ENCODE measurements at regions not wholly inside any gene's neighbourhood (a gene's known extent, or its start where the extent isn't known, plus 50 kb on each side); places are given as distances from the start of the nearest gene placed in this dataset.

GRCh38 chr9:102124465-102124864 is 386.0 kb upstream of the GRIN3A start:
- Histone ChIP-seq H3K36me3 (no peaks in the 10 kb centered on the region), H3K9me3 (peaks cover 9% of the 10 kb centered on the region; the same call in 1 of the 2 replicates), H3K4me2 (no peak overlapping the region), H3K9ac (no peak overlapping the region), H4K20me1 (no peaks in the 10 kb centered on the region), H3K27ac (no peak overlapping the region), H3K27me3 (no peaks in the 10 kb centered on the region), H3K4me3 (no peak overlapping the region), H3K4me1 (no peaks in the 10 kb centered on the region)
- no peak for TF ChIP-seq Cebpa-rat (IDR thresholded peaks at IDR 0.05)

DNA sequence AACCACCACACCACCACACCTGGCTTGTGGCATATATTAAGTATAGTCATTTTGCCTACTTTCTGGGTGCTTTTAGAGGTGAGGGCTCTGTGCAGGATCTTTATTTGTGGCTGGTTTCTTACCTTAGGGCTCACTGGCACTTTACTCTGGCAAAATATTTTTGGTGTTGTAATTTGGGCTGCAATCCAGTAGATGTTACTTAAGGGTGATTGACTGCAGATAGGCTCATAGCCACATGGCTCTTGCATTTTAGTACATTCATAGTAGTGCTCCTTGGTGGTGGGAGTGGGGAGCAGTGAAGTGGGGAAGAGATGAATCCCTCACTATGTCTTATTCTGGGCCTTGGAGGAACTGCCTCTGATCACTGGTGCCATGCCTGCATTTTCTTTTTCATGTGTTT is 376.1 kb upstream of the GRIN3A start:
- Histone ChIP-seq H3K27me3 (no peaks in the 10 kb centered on the region), H3K4me3 (no peak overlapping the region), H3K36me3 (no peaks in the 10 kb centered on the region), H3K9ac (no peak overlapping the region), H3K27ac (no peak overlapping the region), H3K4me2 (no peak overlapping the region), H3K4me1 (no peaks in the 10 kb centered on the region), H3K9me3 (no peaks in the 10 kb centered on the region), H4K20me1 (no peaks in the 10 kb centered on the region)
- TF ChIP-seq Cebpa-rat (IDR thresholded peaks at IDR 0.05): no peak

- no peaks in the 10 kb centered on the region for H3K4me1 ChIP-seq
- H3K27ac ChIP-seq: no peak overlapping the region
- H3K9me3 ChIP-seq: no peaks in the 10 kb centered on the region
- no peak overlapping the region for H3K4me2 ChIP-seq
- no peaks in the 10 kb centered on the region for H3K27me3 ChIP-seq
- H3K9ac ChIP-seq: no peak overlapping the region
- no peak overlapping the region for H3K4me3 ChIP-seq
- no peaks in the 10 kb centered on the region for H4K20me1 ChIP-seq
- TF ChIP-seq Cebpa-rat (IDR thresholded peaks at IDR 0.05): no peak
- H3K36me3 ChIP-seq: no peaks in the 10 kb centered on the region
Measured at GRCh38 chr9:102113191-102113590, 374.7 kb upstream of the GRIN3A start.

DNA sequence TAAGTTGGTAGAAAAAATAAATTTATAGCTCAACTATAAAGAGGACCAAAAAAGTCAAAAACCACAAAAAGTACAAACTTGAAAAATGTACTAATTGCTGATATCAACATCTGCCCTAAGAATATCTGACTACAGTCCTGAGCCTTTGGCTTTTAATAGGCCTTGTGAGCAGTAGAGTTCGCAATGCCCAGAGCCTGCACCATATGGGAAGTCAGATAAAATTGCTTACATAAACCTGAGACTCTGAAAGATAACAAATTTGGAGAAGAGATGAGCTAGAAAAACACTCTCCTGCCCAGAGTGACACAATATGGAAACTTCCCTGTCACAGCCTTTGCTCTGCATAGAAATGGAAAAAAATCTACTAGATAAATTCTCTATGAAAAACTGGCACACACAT is 368.0 kb upstream of the GRIN3A start:
- Histone ChIP-seq H3K36me3 (no peaks in the 10 kb centered on the region), H3K4me2 (no peak overlapping the region), H3K4me1 (no peaks in the 10 kb centered on the region), H3K9ac (no peak overlapping the region), H3K4me3 (no peak overlapping the region), H3K9me3 (no peaks in the 10 kb centered on the region), H3K27ac (no peak overlapping the region), H4K20me1 (no peaks in the 10 kb centered on the region), H3K27me3 (no peaks in the 10 kb centered on the region)
- TF ChIP-seq Cebpa-rat (IDR thresholded peaks at IDR 0.05): no peak

DNA sequence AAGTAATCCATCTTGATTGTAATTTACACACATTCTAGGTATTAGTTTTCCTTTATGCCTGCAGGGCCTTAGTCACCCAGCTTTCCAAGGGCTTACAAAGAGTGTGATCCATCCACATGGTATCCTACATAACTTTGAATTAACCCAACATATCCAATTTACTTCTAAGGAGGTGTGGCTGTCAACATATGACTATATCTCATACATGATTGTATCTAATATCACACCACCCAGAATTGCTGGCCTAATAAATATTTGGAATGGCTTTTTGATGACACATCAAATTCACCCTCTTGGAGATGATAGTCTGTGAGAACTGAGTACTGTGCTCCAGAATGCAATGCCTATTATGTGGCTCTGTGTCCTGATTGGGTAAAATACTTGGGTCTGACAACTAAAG is 363.3 kb upstream of the GRIN3A start:
- Histone ChIP-seq H3K36me3 (no peaks in the 10 kb centered on the region), H3K4me3 (no peak overlapping the region), H3K9me3 (no peaks in the 10 kb centered on the region), H3K4me2 (no peak overlapping the region), H3K27me3 (no peaks in the 10 kb centered on the region), H3K4me1 (no peaks in the 10 kb centered on the region), H3K9ac (no peak overlapping the region), H4K20me1 (no peaks in the 10 kb centered on the region), H3K27ac (no peak overlapping the region)
- no peak for TF ChIP-seq Cebpa-rat (IDR thresholded peaks at IDR 0.05)

DNA sequence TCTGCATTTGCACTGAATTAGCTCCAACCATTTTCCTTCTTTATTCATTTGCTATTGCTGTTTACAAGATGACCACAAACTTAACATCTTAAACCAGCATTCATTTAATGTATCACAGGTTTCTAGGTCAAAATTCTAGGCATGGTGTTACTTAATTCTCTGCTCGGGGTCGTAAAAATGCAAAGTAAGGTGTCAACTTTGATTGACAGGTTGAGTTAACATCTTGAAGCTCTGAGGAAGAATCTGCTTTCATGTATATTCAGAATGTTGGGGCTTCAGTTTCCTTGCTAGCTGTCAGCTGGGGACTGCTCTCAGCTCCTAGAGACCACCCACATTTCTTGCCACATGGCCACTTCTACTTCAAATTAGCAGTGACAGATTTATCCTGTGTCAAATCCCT is 348.7 kb upstream of the GRIN3A start:
- Histone ChIP-seq H3K9me3 (no peaks in the 10 kb centered on the region), H3K4me2 (no peak overlapping the region)

DNA sequence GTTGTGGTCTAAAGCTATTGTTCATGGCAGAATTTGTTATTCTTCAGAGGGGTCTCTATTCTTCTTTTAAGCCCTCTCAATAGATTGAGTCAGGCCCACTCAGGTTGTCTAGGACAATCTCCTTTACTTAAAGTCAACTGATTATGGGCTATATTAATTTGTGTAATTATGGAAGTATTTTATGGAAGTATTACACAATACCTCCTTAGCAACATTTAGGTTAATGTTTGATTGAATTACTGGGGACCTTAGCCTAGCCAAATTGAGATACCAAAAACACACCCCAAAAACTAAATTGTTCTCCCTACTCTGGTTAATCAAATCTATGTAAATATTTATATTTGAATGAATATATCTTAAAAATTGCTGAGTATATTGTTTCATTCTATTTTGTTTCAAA is 347.1 kb upstream of the GRIN3A start:
- no peak for TF ChIP-seq Cebpa-rat (IDR thresholded peaks at IDR 0.05)
- Histone ChIP-seq H3K36me3 (no peaks in the 10 kb centered on the region), H3K9ac (no peak overlapping the region), H3K9me3 (no peaks in the 10 kb centered on the region), H3K4me1 (no peaks in the 10 kb centered on the region), H3K27me3 (no peaks in the 10 kb centered on the region), H3K27ac (no peak overlapping the region), H3K4me3 (no peak overlapping the region), H4K20me1 (no peaks in the 10 kb centered on the region), H3K4me2 (no peak overlapping the region)

More for the DNA sequence above, 348.7 kb upstream of the GRIN3A start:
- Histone ChIP-seq H3K36me3 (no peaks in the 10 kb centered on the region), H4K20me1 (no peaks in the 10 kb centered on the region), H3K27me3 (no peaks in the 10 kb centered on the region), H3K27ac (no peak overlapping the region), H3K4me3 (no peak overlapping the region), H3K9ac (no peak overlapping the region), H3K4me1 (no peaks in the 10 kb centered on the region)
- TF ChIP-seq Cebpa-rat (IDR thresholded peaks at IDR 0.05): no peak

DNA sequence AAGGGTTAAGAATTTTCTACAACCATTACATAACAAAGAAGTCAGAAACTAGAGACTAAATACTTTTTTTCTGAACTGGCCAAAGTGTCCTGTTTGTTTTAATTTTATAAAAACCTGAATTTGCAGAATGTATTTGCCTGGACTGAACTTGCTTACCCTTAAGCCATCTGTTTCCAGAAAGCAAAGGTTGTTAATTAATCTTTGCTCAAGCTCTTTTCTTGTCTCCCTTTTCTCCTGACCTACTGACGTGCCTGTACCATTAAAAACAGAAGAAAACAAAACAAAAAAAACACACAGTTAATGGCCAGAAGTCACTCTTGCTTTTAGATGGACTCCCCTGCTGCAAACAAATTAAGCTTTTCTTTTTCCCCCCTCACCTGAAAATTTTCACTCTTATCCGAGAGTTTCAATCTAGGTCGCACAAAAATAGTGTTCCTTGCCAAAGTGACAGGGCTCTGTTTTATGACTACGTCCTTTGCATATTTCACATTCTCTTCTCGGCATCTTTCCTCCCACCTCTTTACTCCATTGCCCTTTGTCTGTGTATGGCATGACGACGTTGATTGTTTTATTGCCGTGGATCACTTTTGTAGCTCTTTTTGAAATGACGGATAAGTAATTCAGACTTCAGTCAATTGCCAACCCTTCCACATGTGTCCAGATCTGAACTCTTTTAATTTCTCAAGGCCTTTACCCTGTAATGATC is 333.8 kb upstream of the GRIN3A start:
- H3K4me3 ChIP-seq: no peak overlapping the region
- H3K9me3 ChIP-seq: no peaks in the 10 kb centered on the region
- H3K36me3 ChIP-seq: no peaks in the 10 kb centered on the region
- H4K20me1 ChIP-seq: no peaks in the 10 kb centered on the region
- no peak for TF ChIP-seq Cebpa-rat (IDR thresholded peaks at IDR 0.05)
- no peak overlapping the region for H3K4me2 ChIP-seq
- H3K4me1 ChIP-seq: no peaks in the 10 kb centered on the region
- no peak overlapping the region for H3K9ac ChIP-seq
- H3K27ac ChIP-seq: no peak overlapping the region
- no peaks in the 10 kb centered on the region for H3K27me3 ChIP-seq

DNA sequence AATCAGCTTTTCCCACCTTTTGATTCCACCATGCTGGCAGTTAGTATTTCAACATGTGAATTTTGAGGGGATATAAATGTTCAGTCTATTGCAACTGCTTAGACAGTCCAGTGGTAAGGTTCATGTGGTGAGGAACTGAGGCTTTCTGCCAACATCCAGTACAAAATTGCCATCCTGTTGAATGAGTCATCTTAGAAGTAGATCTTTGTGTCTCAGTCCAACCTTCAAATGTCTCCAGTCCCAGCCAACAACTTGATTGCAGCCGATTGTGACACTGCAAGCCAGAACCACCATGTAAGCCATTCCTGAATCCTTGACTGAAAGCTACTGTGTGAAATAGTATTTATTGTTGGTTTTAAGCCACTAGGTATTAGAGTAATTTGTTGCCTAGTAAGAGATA is 331.5 kb upstream of the GRIN3A start:
- Histone ChIP-seq H3K27me3 (no peaks in the 10 kb centered on the region), H3K27ac (no peak overlapping the region), H3K36me3 (no peaks in the 10 kb centered on the region), H3K4me3 (no peak overlapping the region), H3K9me3 (peaks cover 5% of the 10 kb centered on the region; the same call in 1 of the 2 replicates), H3K4me2 (no peak overlapping the region), H4K20me1 (no peaks in the 10 kb centered on the region), H3K4me1 (no peaks in the 10 kb centered on the region), H3K9ac (no peak overlapping the region)
- no peak for TF ChIP-seq Cebpa-rat (IDR thresholded peaks at IDR 0.05)

DNA sequence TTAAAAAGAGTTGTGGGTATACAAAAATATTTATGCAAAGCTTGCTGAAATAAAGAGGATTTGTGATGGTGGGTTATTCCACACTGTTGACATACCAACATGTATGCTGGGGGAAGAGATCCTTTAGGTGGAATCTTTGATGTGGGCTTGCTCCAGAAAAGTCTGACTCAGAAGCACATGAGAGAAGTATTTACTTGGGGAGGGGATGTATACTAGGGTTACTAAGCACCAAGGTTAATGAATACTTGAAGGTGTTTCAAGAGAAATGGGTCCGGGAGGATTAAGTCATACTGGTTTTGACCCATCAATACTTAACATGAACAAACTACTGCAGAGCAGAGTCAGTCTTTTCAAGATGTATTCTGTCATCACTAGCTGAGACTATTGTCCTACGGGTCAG is 316.4 kb upstream of the GRIN3A start:
- Histone ChIP-seq H3K4me1 (no peaks in the 10 kb centered on the region), H3K27ac (no peak overlapping the region), H3K27me3 (no peaks in the 10 kb centered on the region), H3K9ac (no peak overlapping the region), H3K4me2 (no peak overlapping the region), H4K20me1 (no peaks in the 10 kb centered on the region), H3K4me3 (no peak overlapping the region), H3K9me3 (no peaks in the 10 kb centered on the region), H3K36me3 (no peaks in the 10 kb centered on the region)
- TF ChIP-seq Cebpa-rat (IDR thresholded peaks at IDR 0.05): no peak

All from BLaER1 (cell line).